ENCODE measurements at regions not wholly inside any gene's neighbourhood (a gene's known extent, or its start where the extent isn't known, plus 50 kb on each side); places are given as distances from the start of the nearest gene placed in this dataset.

GRCh38 chr2:173593109-173593508 is 238.4 kb downstream of the CDCA7 start:
- DNase-seq: no peak

GRCh38 chr2:173596244-173596643 is 241.6 kb downstream of the CDCA7 start:
- DNase-seq: no peak

GRCh38 chr2:173598525-173598924 is 243.9 kb downstream of the CDCA7 start:
- no peak for DNase-seq

GRCh38 chr2:173599821-173600359 is 245.2 kb downstream of the CDCA7 start:
- no peak for DNase-seq

- no peak for DNase-seq
These were observed 247.6 kb downstream of the CDCA7 start for GRCh38 chr2:173602153-173602795.

- no peak for DNase-seq
These were observed 251.3 kb downstream of the CDCA7 start for GRCh38 chr2:173605994-173606393.

- no peak for DNase-seq
These were observed 252.1 kb downstream of the CDCA7 start for GRCh38 chr2:173606619-173607248.

- DNase-seq: peak in 1 of 2 donors; percentile 40
These were observed 253.1 kb downstream of the CDCA7 start for GRCh38 chr2:173607606-173608311.

GRCh38 chr2:173611121-173611520 is 256.4 kb downstream of the CDCA7 start:
- no peak for DNase-seq

GRCh38 chr2:173612354-173612753 is 257.7 kb downstream of the CDCA7 start:
- no peak for DNase-seq

- DNase-seq: no peak
These were observed 258.7 kb downstream of the CDCA7 start for GRCh38 chr2:173613386-173613785.

- no peak for DNase-seq
These were observed 259.7 kb downstream of the CDCA7 start for GRCh38 chr2:173614265-173614930.

GRCh38 chr2:173623438-173624319 is 269.0 kb downstream of the CDCA7 start:
- DNase-seq: no peak

GRCh38 chr2:173625315-173625714 is 270.6 kb downstream of the CDCA7 start:
- DNase-seq: no peak

GRCh38 chr2:173629076-173629475 is 274.4 kb downstream of the CDCA7 start:
- no peak for DNase-seq

- no peak for DNase-seq
These were observed 275.9 kb downstream of the CDCA7 start for GRCh38 chr2:173630425-173631126.

GRCh38 chr2:173631127-173631460 is 276.4 kb downstream of the CDCA7 start:
- no peak for DNase-seq

GRCh38 chr2:173644146-173644545 is 289.5 kb downstream of the CDCA7 start:
- DNase-seq: no peak

GRCh38 chr2:173647681-173648311 is 293.1 kb downstream of the CDCA7 start:
- DNase-seq: no peak

GRCh38 chr2:173648816-173649215 is 294.1 kb downstream of the CDCA7 start:
- DNase-seq: no peak

- no peak for DNase-seq
These were observed 295.0 kb downstream of the CDCA7 start for GRCh38 chr2:173649527-173650219.

All from bone marrow (tissue), 2 donors.